ENCODE measurements at regions not wholly inside any gene's neighbourhood (a gene's known extent, or its start where the extent isn't known, plus 50 kb on each side); places are given as distances from the start of the nearest gene placed in this dataset.

DNA sequence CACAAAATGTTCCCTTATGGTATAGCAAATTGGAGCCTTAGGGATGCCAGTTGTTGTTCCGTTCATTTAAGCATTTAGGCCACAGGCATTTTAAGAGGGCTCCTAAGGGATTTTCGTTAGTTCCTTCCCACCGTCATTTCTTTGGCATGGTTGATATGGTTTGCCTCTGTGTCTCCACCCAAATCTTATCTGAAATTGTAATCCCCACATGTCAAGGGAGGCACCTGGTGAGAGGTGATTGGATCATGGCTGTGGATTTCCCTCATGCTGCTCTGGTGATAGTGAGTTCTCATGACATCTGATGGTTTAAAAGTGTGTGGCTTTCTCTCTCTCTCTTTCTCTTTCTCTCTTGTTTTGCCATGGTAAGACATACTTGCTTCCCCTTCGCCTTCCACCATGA, 104.1 kb downstream of the ASB9 start (continued):
- no peak for TF ChIP-seq ZNF561 (CRISPR knock-in tag; conservative IDR thresholded peaks at IDR 0.05)
- TF ChIP-seq, protein P1, sequence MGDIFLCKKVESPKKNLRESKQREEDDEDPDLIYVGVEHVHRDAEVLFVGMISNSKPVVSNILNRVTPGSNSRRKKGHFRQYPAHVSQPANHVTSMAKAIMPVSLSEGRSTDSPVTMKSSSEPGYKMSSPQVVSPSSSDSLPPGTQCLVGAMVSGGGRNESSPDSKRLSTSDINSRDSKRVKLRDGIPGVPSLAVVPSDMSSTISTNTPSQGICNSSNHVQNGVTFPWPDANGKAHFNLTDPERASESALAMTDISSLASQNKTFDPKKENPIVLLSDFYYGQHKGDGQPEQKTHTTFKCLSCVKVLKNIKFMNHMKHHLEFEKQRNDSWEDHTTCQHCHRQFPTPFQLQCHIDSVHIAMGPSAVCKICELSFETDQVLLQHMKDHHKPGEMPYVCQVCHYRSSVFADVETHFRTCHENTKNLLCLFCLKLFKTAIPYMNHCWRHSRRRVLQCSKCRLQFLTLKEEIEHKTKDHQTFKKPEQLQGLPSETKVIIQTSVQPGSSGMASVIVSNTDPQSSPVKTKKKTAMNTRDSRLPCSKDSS (IDR thresholded peaks at IDR 0.05; ENCODE audit: low read depth, partially characterized antibody): no peak
- TF ChIP-seq MTA2 (IDR thresholded peaks at IDR 0.05; ENCODE audit: low read depth): peak; percentile 92
- TF ChIP-seq, protein P2, sequence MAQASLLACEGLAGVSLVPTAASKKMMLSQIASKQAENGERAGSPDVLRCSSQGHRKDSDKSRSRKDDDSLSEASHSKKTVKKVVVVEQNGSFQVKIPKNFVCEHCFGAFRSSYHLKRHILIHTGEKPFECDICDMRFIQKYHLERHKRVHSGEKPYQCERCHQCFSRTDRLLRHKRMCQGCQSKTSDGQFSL (CRISPR knock-in tag; IDR thresholded peaks at IDR 0.05): no peak
- TF ChIP-seq, protein P2 (tag; IDR thresholded peaks at IDR 0.05): no peak
- TF ChIP-seq EWSR1 (IDR thresholded peaks at IDR 0.05; ENCODE audit: borderline replicate concordance, low read depth, partially characterized antibody): no peak
- peak; percentile 87 for TF ChIP-seq POLR2AphosphoS5 (IDR thresholded peaks at IDR 0.05; ENCODE audit: control insufficient read depth, insufficient read depth, low read depth, low read length)
- TF ChIP-seq, protein P3, sequence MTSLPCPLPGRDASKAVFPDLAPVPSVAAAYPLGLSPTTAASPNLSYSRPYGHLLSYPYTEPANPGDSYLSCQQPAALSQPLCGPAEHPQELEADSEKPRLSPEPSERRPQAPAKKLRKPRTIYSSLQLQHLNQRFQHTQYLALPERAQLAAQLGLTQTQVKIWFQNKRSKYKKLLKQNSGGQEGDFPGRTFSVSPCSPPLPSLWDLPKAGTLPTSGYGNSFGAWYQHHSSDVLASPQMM (CRISPR knock-in tag; IDR thresholded peaks at IDR 0.05): no peak
- no peak for TF ChIP-seq SIN3A (IDR thresholded peaks at IDR 0.05; ENCODE audit: borderline replicate concordance in 2 of 2, control insufficient read depth in 1 of 2, low read depth in 2 of 2, low read length in 2 of 2)
- TF ChIP-seq ZNF146 (CRISPR knock-in tag; IDR thresholded peaks at IDR 0.05; ENCODE audit: unreplicated experiment): no peak
- no peak for TF ChIP-seq GABPB2 (CRISPR knock-in tag; conservative IDR thresholded peaks at IDR 0.05)
- TF ChIP-seq ILF3 (IDR thresholded peaks at IDR 0.05; ENCODE audit: borderline replicate concordance): no peak
- TF ChIP-seq, protein P4, sequence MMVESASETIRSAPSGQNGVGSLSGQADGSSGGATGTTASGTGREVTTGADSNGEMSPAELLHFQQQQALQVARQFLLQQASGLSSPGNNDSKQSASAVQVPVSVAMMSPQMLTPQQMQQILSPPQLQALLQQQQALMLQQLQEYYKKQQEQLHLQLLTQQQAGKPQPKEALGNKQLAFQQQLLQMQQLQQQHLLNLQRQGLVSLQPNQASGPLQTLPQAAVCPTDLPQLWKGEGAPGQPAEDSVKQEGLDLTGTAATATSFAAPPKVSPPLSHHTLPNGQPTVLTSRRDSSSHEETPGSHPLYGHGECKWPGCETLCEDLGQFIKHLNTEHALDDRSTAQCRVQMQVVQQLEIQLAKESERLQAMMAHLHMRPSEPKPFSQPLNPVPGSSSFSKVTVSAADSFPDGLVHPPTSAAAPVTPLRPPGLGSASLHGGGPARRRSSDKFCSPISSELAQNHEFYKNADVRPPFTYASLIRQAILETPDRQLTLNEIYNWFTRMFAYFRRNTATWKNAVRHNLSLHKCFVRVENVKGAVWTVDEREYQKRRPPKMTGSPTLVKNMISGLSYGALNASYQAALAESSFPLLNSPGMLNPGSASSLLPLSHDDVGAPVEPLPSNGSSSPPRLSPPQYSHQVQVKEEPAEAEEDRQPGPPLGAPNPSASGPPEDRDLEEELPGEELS (CRISPR knock-in tag; IDR thresholded peaks at IDR 0.05; ENCODE audit: borderline replicate concordance): no peak
- no peak for TF ChIP-seq ZNF75A (CRISPR knock-in tag; IDR thresholded peaks at IDR 0.05)
- TF ChIP-seq FOXK1 (CRISPR knock-in tag; IDR thresholded peaks at IDR 0.05; ENCODE audit: borderline replicate concordance): no peak
- TF ChIP-seq KDM2B (CRISPR knock-in tag; IDR thresholded peaks at IDR 0.05): no peak
- TF ChIP-seq BCL6 (CRISPR knock-in tag; IDR thresholded peaks at IDR 0.05): no peak
- no peak for TF ChIP-seq ZNF197 (CRISPR knock-in tag; IDR thresholded peaks at IDR 0.05; ENCODE audit: low read depth)
- TF ChIP-seq, protein P5, sequence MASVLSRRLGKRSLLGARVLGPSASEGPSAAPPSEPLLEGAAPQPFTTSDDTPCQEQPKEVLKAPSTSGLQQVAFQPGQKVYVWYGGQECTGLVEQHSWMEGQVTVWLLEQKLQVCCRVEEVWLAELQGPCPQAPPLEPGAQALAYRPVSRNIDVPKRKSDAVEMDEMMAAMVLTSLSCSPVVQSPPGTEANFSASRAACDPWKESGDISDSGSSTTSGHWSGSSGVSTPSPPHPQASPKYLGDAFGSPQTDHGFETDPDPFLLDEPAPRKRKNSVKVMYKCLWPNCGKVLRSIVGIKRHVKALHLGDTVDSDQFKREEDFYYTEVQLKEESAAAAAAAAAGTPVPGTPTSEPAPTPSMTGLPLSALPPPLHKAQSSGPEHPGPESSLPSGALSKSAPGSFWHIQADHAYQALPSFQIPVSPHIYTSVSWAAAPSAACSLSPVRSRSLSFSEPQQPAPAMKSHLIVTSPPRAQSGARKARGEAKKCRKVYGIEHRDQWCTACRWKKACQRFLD (CRISPR knock-in tag; IDR thresholded peaks at IDR 0.05): no peak
- no peak for TF ChIP-seq POU5F1 (IDR thresholded peaks at IDR 0.05; ENCODE audit: borderline replicate concordance, low read depth, low read length, partially characterized antibody)
- TF ChIP-seq SMARCA5 (IDR thresholded peaks at IDR 0.05): no peak
- peak; percentile 85 for TF ChIP-seq FOXM1 (IDR thresholded peaks at IDR 0.05; ENCODE audit: low read depth)
- no peak for TF ChIP-seq FOXM1 (CRISPR knock-in tag; IDR thresholded peaks at IDR 0.05; ENCODE audit: low read depth)
- TF ChIP-seq FOXJ2 (tag; IDR thresholded peaks at IDR 0.05): no peak
- TF ChIP-seq SMARCA4 (IDR thresholded peaks at IDR 0.05): peak; percentile 82

Measured in K562 (cell line).